Gastrocnemius medialis (tissue), 4 donors: ENCODE measurements at regions not wholly inside any gene's neighbourhood (a gene's known extent, or its start where the extent isn't known, plus 50 kb on each side); places are given as distances from the start of the nearest gene placed in this dataset.

ENCODE experiments used
- ATAC-seq, 2 donors: fragments of 150-250 bp; one replicate each; pipeline ENCODE4 v1.9.1; 2016
- DNase-seq, 2 donors: peaks; one replicate each; pipeline ENCODE4 v3.0.0-alpha.2; 2019
- H3K27ac ChIP-seq, 4 donors: fragments of 200-600 bp; sonication (generic); 1 replicate in 1 of 4; 2 replicates in 3 of 4; pipeline ENCODE4 v1.5.1; 2016 to 2018; ENCODE audit warnings: mild to moderate bottlenecking in 2 of 4, moderate library complexity in 1 of 4
- H3K27me3 ChIP-seq, 3 donors: fragments of 200-600 bp; sonication (generic) in 2 of 3; 1 replicate in 1 of 3; 2 replicates in 2 of 3; pipeline versions ENCODE4 v1.5.1 to v1.6.0; 2016 to 2019; ENCODE audit warnings: mild to moderate bottlenecking in 1 of 3, moderate library complexity in 1 of 3
- H3K36me3 ChIP-seq, 2 donors: fragments of 200-600 bp; sonication (generic) in 1 of 2; one replicate each; pipeline ENCODE4 v1.5.1; 2017 to 2018
- H3K4me1 ChIP-seq, 2 donors: fragments of 200-600 bp; sonication (generic) in 1 of 2; one replicate each; pipeline ENCODE4 v1.5.1; 2016 to 2017; ENCODE audit warnings: mild to moderate bottlenecking in 2 of 2
- H3K4me3 ChIP-seq, 4 donors: fragments of 200-600 bp; sonication (generic) in 3 of 4; 1 replicate in 1 of 4; 2 replicates in 3 of 4; pipeline ENCODE4 v1.5.1; 2016 to 2019; ENCODE audit warnings: mild to moderate bottlenecking in 2 of 4
- H3K9me3 ChIP-seq, 3 donors: fragments of 200-600 bp; sonication (generic) in 2 of 3; 1 replicate in 1 of 3; 2 replicates in 2 of 3; pipeline ENCODE4 v1.5.1; 2016 to 2019
- POLR2A ChIP-seq, 2 donors: fragments of 450-650 bp; IDR thresholded peaks; one replicate each; pipeline ENCODE4 v1.6.1; 2017; ENCODE audit warnings: antibody characterized with exemption in 2 of 2, mild to moderate bottlenecking in 2 of 2, moderate library complexity in 2 of 2
- in situ Hi-C, 4 donors: fragments of 200-750 bp; cut with MboI; loops; one replicate each; pipeline versions ENCODE4 v1.15.0 to v1.8.0; 2017; ENCODE audit warnings: low sequenced_read_pairs in 4 of 4
- intact Hi-C: fragments of 100-400 bp; cut with DNase I; formaldehyde crosslinking; loops from one replicate; pipeline ENCODE4 v1.15.1; 2023; ENCODE audit warnings: low total_unique reads
- TF ChIP-seq, protein P1 (sequence below), 5 experiments: fragments of 450-650 bp in 3 of 5; fragments of 200-600 bp in 2 of 5; sonication (generic) in 2 of 5; IDR thresholded peaks in 4 of 5; conservative IDR thresholded peaks in 1 of 5; 1 replicate in 4 of 5; 2 replicates in 1 of 5; pipeline ENCODE4 v1.5.1; 2016 to 2019; ENCODE audit warnings: antibody characterized with exemption in 5 of 5, mild to moderate bottlenecking in 3 of 5, moderate library complexity in 3 of 5

DNA sequence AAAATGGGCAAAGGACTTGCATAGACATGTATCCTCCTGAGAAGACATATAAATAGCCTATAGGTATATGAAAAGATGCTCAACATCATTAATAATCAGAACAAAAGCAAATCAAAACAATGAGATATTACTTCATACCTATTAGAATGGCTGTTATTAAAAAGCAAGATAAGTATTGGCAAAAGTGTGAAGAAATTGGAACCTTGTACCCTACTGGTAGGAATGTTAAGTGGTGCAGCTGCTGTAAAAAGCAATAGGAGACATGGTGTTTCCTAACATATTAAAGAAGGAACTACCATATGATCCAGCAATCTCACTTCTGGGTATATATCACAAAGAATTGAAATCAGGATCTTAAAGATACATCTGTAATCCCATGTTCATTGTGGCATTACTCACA, 69.8 kb upstream of the PRR16 start:
- intact Hi-C loops (no loop called here), in situ Hi-C loops (no loop called here)
- no peak for ATAC-seq
- Histone ChIP-seq H3K9me3 (no peaks in the 10 kb centered on the region), H3K27ac (no peak overlapping the region), H3K4me3 (no peak overlapping the region), H3K4me1 (no peaks in the 10 kb centered on the region), H3K36me3 (no peaks in the 10 kb centered on the region), H3K27me3 (no peaks in the 10 kb centered on the region)
- no peak for TF ChIP-seq POLR2A (IDR thresholded peaks at IDR 0.05)
- TF ChIP-seq, protein P1, sequence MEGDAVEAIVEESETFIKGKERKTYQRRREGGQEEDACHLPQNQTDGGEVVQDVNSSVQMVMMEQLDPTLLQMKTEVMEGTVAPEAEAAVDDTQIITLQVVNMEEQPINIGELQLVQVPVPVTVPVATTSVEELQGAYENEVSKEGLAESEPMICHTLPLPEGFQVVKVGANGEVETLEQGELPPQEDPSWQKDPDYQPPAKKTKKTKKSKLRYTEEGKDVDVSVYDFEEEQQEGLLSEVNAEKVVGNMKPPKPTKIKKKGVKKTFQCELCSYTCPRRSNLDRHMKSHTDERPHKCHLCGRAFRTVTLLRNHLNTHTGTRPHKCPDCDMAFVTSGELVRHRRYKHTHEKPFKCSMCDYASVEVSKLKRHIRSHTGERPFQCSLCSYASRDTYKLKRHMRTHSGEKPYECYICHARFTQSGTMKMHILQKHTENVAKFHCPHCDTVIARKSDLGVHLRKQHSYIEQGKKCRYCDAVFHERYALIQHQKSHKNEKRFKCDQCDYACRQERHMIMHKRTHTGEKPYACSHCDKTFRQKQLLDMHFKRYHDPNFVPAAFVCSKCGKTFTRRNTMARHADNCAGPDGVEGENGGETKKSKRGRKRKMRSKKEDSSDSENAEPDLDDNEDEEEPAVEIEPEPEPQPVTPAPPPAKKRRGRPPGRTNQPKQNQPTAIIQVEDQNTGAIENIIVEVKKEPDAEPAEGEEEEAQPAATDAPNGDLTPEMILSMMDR (IDR thresholded peaks at IDR 0.05 in 4 of 5, conservative IDR thresholded peaks at IDR 0.05 in 1 of 5): no peak
- DNase-seq: no peak

DNA sequence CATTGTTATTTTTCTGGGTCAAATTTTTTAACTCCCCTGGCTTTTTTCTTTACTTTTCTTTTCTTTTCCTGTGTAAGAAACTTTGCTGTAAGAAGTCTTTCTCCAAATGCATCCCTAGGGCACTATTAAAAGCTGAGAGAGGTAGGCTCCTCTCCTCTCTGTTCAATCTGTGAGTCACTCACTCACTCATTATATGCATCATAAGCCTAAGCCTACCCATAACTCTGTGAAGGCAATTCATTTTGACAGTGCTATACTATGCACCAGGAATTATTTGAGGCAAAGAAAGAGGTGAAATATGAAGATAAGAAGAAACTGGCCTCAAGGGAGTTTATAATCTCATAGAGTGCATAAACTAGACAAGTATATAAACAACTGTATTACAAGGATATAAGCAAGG, 67.9 kb upstream of the PRR16 start:
- TF ChIP-seq, protein P1 (IDR thresholded peaks at IDR 0.05 in 4 of 5, conservative IDR thresholded peaks at IDR 0.05 in 1 of 5): no peak
- no peak for TF ChIP-seq POLR2A (IDR thresholded peaks at IDR 0.05)
- in situ Hi-C loops: no loop called here
- no peaks in the 10 kb centered on the region for H3K9me3 ChIP-seq
- ATAC-seq: no peak
- no peaks in the 10 kb centered on the region for H3K36me3 ChIP-seq
- intact Hi-C loops: no loop called here
- no peaks in the 10 kb centered on the region for H3K27me3 ChIP-seq
- no peak overlapping the region for H3K27ac ChIP-seq
- no peak for DNase-seq
- H3K4me3 ChIP-seq: no peak overlapping the region
- H3K4me1 ChIP-seq: no peaks in the 10 kb centered on the region

DNA sequence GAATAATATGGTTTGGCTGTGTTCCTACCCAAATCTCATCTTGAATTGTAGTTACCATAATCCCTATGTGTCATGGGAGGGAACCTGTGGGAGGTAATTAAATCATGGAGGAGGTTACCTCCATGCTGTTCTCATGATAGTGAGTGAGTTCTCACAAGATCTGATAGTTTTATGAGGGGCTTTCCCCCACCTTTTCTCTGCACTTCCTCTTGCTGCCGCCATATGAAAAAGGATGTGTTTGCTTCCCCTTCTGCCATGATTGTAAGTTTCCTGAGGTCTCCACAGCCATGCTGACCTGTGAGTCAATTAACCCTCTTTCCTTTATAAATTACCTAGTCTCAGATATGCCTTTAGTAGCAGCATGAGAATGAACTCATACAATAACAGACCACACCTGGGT, 63.7 kb upstream of the PRR16 start:
- Histone ChIP-seq H3K36me3 (no peaks in the 10 kb centered on the region), H3K27ac (no peak overlapping the region), H3K4me1 (peaks cover 0 to 3% of the 10 kb centered on the region in 2 donors), H3K9me3 (no peaks in the 10 kb centered on the region), H3K4me3 (no peak overlapping the region), H3K27me3 (no peaks in the 10 kb centered on the region)
- TF ChIP-seq, protein P1 (IDR thresholded peaks at IDR 0.05 in 4 of 5, conservative IDR thresholded peaks at IDR 0.05 in 1 of 5): no peak
- TF ChIP-seq POLR2A (IDR thresholded peaks at IDR 0.05): no peak
- DNase-seq (no peak), ATAC-seq (no peak)
- intact Hi-C loops: no loop called here
- in situ Hi-C loops: no loop called here

DNA sequence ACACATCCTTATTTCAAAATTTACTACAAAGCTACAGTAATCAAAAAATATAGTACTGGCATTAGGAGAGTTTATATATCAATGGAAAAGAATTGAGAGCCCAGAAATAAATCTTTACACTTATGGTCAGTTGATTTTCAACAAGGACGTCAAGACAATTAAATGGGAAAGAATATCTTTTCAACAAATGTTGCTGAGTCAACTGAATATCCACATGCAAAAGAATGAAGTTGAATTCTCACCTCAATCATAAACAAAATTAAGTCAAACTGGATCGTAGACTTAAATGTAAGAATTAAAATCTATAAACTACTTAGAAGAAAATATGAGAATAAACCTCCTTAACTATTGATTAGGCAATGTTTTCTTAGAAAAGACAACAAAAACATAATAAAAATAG, 61.5 kb upstream of the PRR16 start:
- Histone ChIP-seq H3K27me3 (no peaks in the 10 kb centered on the region), H3K36me3 (no peaks in the 10 kb centered on the region), H3K4me1 (peaks cover 2 to 13% of the 10 kb centered on the region in 2 donors), H3K9me3 (no peaks in the 10 kb centered on the region), H3K4me3 (no peak overlapping the region), H3K27ac (no peak overlapping the region)
- in situ Hi-C loops (no loop called here), intact Hi-C loops (no loop called here)
- TF ChIP-seq POLR2A (IDR thresholded peaks at IDR 0.05): no peak
- TF ChIP-seq, protein P1 (IDR thresholded peaks at IDR 0.05 in 4 of 5, conservative IDR thresholded peaks at IDR 0.05 in 1 of 5): no peak
- no peak for ATAC-seq
- DNase-seq: no peak

DNA sequence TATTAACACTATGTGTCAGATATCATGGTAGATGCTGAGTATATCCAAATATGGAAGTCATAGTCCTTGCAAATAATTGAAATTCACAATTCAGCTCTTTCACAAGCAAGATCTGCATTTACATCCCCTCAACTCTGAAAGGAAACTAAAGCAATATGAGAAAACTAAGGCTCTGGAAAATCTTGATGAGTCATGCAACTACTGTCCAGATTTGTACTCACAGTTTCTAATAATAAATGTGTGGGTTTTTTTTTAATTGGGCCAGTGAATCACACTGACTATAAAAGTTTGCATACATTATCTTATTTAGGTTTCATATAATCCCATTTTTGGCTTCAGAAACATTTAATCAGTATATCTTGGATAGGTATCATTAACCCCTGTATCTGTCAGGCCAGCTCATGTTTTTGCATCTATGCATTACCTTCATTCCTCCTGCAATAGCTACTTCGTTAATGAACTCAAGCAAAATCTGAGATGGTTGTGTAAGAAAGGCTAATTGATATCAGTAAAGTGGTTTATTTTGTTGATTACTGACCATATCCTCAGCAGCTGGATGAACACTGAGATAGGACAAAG, 58.7 kb upstream of the PRR16 start:
- no peaks in the 10 kb centered on the region for H3K27me3 ChIP-seq
- DNase-seq (no peak), ATAC-seq (peak; percentile 80 to 84)
- peak overlapping the region in 2 of 4 donors; percentile 44 to 72 for H3K27ac ChIP-seq
- H3K36me3 ChIP-seq: no peaks in the 10 kb centered on the region
- no peaks in the 10 kb centered on the region for H3K9me3 ChIP-seq
- H3K4me3 ChIP-seq: no peak overlapping the region
- in situ Hi-C loops (no loop called here), intact Hi-C loops (no loop called here)
- no peak for TF ChIP-seq POLR2A (IDR thresholded peaks at IDR 0.05)
- TF ChIP-seq, protein P1 (IDR thresholded peaks at IDR 0.05 in 4 of 5, conservative IDR thresholded peaks at IDR 0.05 in 1 of 5): no peak
- peaks cover 2 to 13% of the 10 kb centered on the region in 2 donors for H3K4me1 ChIP-seq
